Amniotic stem cell (primary cell): ENCODE measurements at regions not wholly inside any gene's neighbourhood (a gene's known extent, or its start where the extent isn't known, plus 50 kb on each side); places are given as distances from the start of the nearest gene placed in this dataset.

Experiments
- DNase-seq: peaks from one replicate; lab custom pipeline; 2025; lab: John Stamatoyannopoulos, UW

- no peak for DNase-seq
Observed at GRCh38 chrX:34874763-34875162, 67.8 kb upstream of the FAM47B start.

- no peak for DNase-seq
Observed at GRCh38 chrX:34875204-34875603, 67.4 kb upstream of the FAM47B start.

GRCh38 chrX:34877436-34877835, 65.2 kb upstream of the FAM47B start:
- no peak for DNase-seq

GRCh38 chrX:34879346-34879745, 63.2 kb upstream of the FAM47B start:
- DNase-seq: no peak

- no peak for DNase-seq
Observed at GRCh38 chrX:34879886-34880285, 62.7 kb upstream of the FAM47B start.

- DNase-seq: no peak
Observed at GRCh38 chrX:34880656-34881055, 61.9 kb upstream of the FAM47B start.

GRCh38 chrX:34881671-34882070, 60.9 kb upstream of the FAM47B start:
- no peak for DNase-seq

- DNase-seq: peak; percentile 38
Observed at GRCh38 chrX:34884817-34885216, 57.8 kb upstream of the FAM47B start.

- no peak for DNase-seq
Observed at GRCh38 chrX:34886011-34886410, 56.6 kb upstream of the FAM47B start.

GRCh38 chrX:34891391-34891790, 51.2 kb upstream of the FAM47B start:
- no peak for DNase-seq
